Dedifferentiated amniotic fluid mesenchymal stem cell (primary cell): ENCODE measurements at regions not wholly inside any gene's neighbourhood (a gene's known extent, or its start where the extent isn't known, plus 50 kb on each side); places are given as distances from the start of the nearest gene placed in this dataset.

ENCODE experiments used
- DNase-seq: peaks from one replicate; pipeline ENCODE4 v3.0.0-alpha.2; 2016; ENCODE audit errors: extremely low spot score

GRCh38 chr6:47151232-47151898, 109.2 kb upstream of the ADGRF1 start:
- DNase-seq, result no peak

- DNase-seq, result no peak
These were observed 107.4 kb upstream of the ADGRF1 start for GRCh38 chr6:47149554-47149953.

- DNase-seq, result no peak
These were observed 106.9 kb upstream of the ADGRF1 start for GRCh38 chr6:47149066-47149465.

GRCh38 chr6:47147836-47148344, 105.8 kb upstream of the ADGRF1 start:
- DNase-seq, result no peak

GRCh38 chr6:47147175-47147727, 105.1 kb upstream of the ADGRF1 start:
- DNase-seq, result no peak

- DNase-seq, result no peak
These were observed 104.5 kb upstream of the ADGRF1 start for GRCh38 chr6:47146431-47147174.

- no peak for DNase-seq
These were observed 103.1 kb upstream of the ADGRF1 start for GRCh38 chr6:47145212-47145611.

GRCh38 chr6:47144306-47144705, 102.2 kb upstream of the ADGRF1 start:
- peak; percentile 61 for DNase-seq

GRCh38 chr6:47141963-47142362, 99.8 kb upstream of the ADGRF1 start:
- DNase-seq, result no peak

GRCh38 chr6:47141171-47141570, 99.0 kb upstream of the ADGRF1 start:
- DNase-seq, result no peak

GRCh38 chr6:47138046-47138445, 95.9 kb upstream of the ADGRF1 start:
- DNase-seq, result no peak

GRCh38 chr6:47137073-47137472, 94.9 kb upstream of the ADGRF1 start:
- no peak for DNase-seq

GRCh38 chr6:47135772-47136171, 93.6 kb upstream of the ADGRF1 start:
- DNase-seq, result peak; percentile 29

GRCh38 chr6:47134476-47135189, 92.5 kb upstream of the ADGRF1 start:
- peak; percentile 83 for DNase-seq

- DNase-seq, result no peak
These were observed 91.3 kb upstream of the ADGRF1 start for GRCh38 chr6:47133230-47134000.

- no peak for DNase-seq
These were observed 90.6 kb upstream of the ADGRF1 start for GRCh38 chr6:47132724-47133123.

- no peak for DNase-seq
These were observed 89.6 kb upstream of the ADGRF1 start for GRCh38 chr6:47131773-47132172.

GRCh38 chr6:47130086-47130485, 88.0 kb upstream of the ADGRF1 start:
- no peak for DNase-seq

GRCh38 chr6:47129129-47129528, 87.0 kb upstream of the ADGRF1 start:
- no peak for DNase-seq

GRCh38 chr6:47126647-47127391, 84.7 kb upstream of the ADGRF1 start:
- DNase-seq, result no peak

- no peak for DNase-seq
These were observed 76.5 kb upstream of the ADGRF1 start for GRCh38 chr6:47118611-47119010.
